ENCODE measurements at regions not wholly inside any gene's neighbourhood (a gene's known extent, or its start where the extent isn't known, plus 50 kb on each side); places are given as distances from the start of the nearest gene placed in this dataset.

GRCh38 chr15:62269504-62269903 is 104.4 kb upstream of the C2CD4B start:
- no peak for TF ChIP-seq CTCF (conservative IDR thresholded peaks at IDR 0.05; ENCODE audit: control insufficient read depth, insufficient read depth, low read depth, low read length)
- DNase-seq (ENCODE audit: low read depth) = no peak
- H3K4me3 ChIP-seq (ENCODE audit: control insufficient read depth, low read depth, low read length) = no peak overlapping the region

- TF ChIP-seq CTCF (conservative IDR thresholded peaks at IDR 0.05; ENCODE audit: control insufficient read depth, insufficient read depth, low read depth, low read length) = no peak
- no peak overlapping the region for H3K4me3 ChIP-seq (ENCODE audit: control insufficient read depth, low read depth, low read length)
- DNase-seq (ENCODE audit: low read depth) = no peak
Measured at GRCh38 chr15:62270216-62270921, 105.3 kb upstream of the C2CD4B start.

- H3K4me3 ChIP-seq (ENCODE audit: control insufficient read depth, low read depth, low read length) = no peak overlapping the region
- TF ChIP-seq CTCF (conservative IDR thresholded peaks at IDR 0.05; ENCODE audit: control insufficient read depth, insufficient read depth, low read depth, low read length) = no peak
- DNase-seq (ENCODE audit: low read depth) = no peak
Measured at GRCh38 chr15:62272290-62272689, 107.2 kb upstream of the C2CD4B start.

GRCh38 chr15:62275831-62276230 is 110.7 kb upstream of the C2CD4B start:
- H3K4me3 ChIP-seq (ENCODE audit: control insufficient read depth, low read depth, low read length) = no peak overlapping the region
- TF ChIP-seq CTCF (conservative IDR thresholded peaks at IDR 0.05; ENCODE audit: control insufficient read depth, insufficient read depth, low read depth, low read length) = no peak
- DNase-seq (ENCODE audit: low read depth) = no peak

GRCh38 chr15:62277816-62278394 is 112.8 kb upstream of the C2CD4B start:
- no peak for DNase-seq (ENCODE audit: low read depth)
- TF ChIP-seq CTCF (conservative IDR thresholded peaks at IDR 0.05; ENCODE audit: control insufficient read depth, insufficient read depth, low read depth, low read length) = no peak
- H3K4me3 ChIP-seq (ENCODE audit: control insufficient read depth, low read depth, low read length) = no peak overlapping the region

GRCh38 chr15:62278534-62278933 is 113.4 kb upstream of the C2CD4B start:
- no peak for DNase-seq (ENCODE audit: low read depth)
- H3K4me3 ChIP-seq (ENCODE audit: control insufficient read depth, low read depth, low read length) = no peak overlapping the region
- TF ChIP-seq CTCF (conservative IDR thresholded peaks at IDR 0.05; ENCODE audit: control insufficient read depth, insufficient read depth, low read depth, low read length) = no peak
